ENCODE measurements at regions not wholly inside any gene's neighbourhood (a gene's known extent, or its start where the extent isn't known, plus 50 kb on each side); places are given as distances from the start of the nearest gene placed in this dataset.
"Not testable (repeated sequence)": the region's sequence is repeated elsewhere in the genome, so short reads cannot be mapped to it uniquely, and the experiment has no call there.

GRCh38 chrX:56130436-56130835 lies 101.7 kb upstream of the KLF8 start:
- DNase-seq: no peak

- not testable (repeated sequence) for DNase-seq
Observed at GRCh38 chrX:56164135-56164534, 68.0 kb upstream of the KLF8 start.

All from dermis blood vessel endothelial cell (primary cell).